M059J (cell line): ENCODE measurements at regions not wholly inside any gene's neighbourhood (a gene's known extent, or its start where the extent isn't known, plus 50 kb on each side); places are given as distances from the start of the nearest gene placed in this dataset.
"Not testable (repeated sequence)": the region's sequence is repeated elsewhere in the genome, so short reads cannot be mapped to it uniquely, and the experiment has no call there.

Source experiments
- DNase-seq: peaks from one replicate; pipeline ENCODE4 v3.0.0-alpha.2; 2012; ENCODE audit warnings: low read depth

DNA sequence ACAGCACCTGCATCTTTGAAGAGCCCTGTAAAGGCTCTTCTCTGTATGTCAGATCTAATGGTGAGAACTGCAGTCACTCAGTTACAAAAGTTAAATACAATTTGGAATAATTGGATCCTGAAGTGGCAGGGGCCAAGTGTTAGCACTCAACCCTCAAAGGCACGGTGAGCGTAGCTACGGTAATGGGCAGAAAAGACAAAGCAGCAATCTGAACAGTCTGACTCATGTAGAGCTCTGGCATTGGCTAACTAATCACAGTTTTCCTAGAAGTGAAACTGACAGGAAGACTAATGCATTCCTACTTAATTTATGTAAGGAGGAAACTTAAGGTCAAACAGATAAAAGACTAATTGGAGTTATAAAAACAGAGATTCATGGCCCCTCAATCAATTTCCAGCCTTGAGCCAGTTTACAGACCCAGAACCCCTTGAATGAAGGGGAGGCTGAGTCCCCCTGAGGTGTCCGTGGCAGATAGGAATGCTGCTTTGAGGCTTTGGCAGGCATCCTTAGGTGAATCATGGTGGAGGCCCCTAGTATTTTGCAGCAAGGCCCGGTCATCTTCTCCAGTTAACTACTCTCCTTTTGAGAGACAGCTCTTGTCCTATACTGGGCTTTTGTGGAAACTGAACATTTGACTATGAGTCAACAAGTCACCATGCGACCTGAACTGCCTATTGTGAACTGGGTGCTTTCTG is 450.7 kb downstream of the ZNF33B start:
- DNase-seq: not testable (repeated sequence)

DNA sequence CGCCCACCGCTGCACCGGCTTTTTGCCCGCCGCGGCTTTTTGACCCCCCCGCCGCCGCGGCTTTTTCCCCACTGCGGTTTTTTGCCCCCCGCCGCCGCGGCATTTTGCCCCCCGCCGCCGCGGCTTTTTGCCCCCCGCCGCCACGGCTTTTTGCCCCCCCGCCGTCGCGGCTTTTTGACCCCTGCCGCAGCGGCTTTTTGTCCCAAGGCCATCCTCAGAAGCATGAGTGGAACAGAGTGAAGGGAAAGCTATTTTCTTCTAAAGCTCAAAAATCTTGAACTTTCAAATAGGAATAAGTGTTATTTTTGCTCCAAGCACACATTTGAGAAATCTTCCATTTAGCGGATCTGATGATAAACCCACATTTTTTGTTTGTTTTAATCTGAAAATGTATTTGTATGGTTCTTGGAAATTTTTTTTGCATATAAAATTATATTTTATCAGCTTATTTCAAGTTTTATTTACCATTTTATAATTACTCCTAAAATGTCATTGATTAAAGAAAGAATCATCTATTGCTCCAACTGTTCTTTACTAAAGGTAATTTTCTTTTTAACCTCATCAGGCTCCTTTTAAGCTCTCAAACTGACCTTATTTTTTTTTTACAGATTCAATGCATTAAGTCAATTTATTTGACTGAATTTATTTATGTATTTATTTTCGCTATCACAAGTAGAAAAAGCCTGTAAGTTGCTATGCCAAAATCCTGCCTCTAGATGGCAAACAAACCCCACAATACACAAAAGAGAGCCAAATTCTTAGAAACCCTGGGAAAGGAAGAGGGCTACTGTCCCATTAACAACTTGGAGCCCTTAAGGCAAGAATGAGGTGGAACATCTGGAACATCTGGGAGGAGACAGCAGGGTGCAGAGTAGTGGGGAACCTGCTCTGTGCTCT is 460.3 kb downstream of the ZNF33B start:
- not testable (repeated sequence) for DNase-seq

DNA sequence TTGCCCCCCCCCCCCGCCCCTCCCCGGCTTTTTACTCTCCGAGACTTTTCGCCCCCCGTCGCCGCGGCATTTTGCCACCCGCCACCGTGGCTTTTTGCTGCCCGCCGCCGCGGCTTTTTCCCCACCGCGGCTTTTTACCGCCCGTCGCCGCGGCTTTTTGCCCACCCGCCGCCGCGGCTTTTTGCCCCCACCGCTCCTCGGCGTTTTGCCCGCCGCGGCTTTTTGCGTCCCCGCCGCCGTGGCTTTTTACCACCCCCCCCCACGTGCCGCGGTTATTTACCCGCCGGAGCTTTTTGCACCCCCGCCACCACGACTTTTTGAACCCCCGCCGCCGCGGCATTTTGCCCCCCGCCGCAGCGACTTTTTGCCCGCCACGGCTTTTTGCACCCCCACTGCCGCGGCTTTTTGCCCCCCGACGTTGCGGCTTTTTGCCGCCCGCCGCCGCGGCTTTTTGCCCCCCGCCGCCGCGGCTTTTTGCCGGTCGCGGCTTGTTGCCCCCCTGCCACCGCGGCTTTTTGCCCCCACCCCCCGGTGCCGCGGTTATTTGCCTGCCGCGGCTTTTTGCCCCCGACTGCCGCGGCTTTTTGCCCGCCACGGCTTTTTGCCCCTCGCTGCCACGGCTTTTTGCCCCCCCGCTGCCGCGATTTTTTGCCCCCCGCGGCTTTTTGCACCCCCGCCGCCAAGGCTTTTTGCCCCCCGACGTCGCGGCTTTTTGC is 461.1 kb downstream of the ZNF33B start:
- no peak for DNase-seq

DNA sequence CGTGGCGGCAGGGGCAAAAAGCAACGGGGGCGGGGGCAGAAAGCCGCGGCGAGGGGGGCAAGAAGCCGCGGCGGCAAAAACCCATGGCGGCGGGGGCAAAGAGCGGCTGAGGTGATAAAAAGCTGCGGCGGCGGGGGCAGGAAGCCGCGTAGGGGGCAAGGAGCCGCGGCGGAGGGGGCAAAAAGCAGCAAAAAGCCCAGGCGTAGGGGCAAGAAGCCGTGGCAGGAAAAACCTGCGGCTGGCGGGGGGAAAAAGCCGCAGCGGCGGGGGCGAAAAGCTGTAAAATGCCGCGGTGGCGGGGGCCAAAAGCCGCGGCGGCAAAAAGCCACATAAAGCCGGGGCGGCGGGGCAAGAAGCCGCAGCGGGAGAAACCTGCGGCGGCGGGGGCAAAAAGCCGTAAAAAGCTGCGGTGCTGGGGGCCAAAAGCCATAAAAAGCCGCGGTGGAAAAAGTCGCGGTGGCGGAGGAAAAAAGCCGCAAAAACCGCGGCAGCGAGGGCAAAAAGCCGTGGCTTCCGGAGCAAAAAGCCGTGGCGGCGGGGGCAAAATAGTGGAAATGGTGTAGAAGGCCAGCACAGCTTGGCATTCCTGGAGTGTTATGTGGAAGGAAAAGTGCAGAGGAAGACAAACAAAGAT is 487.8 kb downstream of the ZNF33B start:
- no peak for DNase-seq

GRCh38 chr10:42149722-42150427 is 488.5 kb downstream of the ZNF33B start:
- no peak for DNase-seq

GRCh38 chr10:42149027-42149700 is 489.2 kb downstream of the ZNF33B start:
- DNase-seq: no peak

GRCh38 chr10:42146165-42146564 is 492.2 kb downstream of the ZNF33B start:
- DNase-seq: not testable (repeated sequence)

GRCh38 chr10:42138023-42138422 is 500.3 kb downstream of the ZNF33B start:
- not testable (repeated sequence) for DNase-seq

- DNase-seq: no peak
These were observed 525.3 kb downstream of the ZNF33B start for GRCh38 chr10:42113158-42113450.

DNA sequence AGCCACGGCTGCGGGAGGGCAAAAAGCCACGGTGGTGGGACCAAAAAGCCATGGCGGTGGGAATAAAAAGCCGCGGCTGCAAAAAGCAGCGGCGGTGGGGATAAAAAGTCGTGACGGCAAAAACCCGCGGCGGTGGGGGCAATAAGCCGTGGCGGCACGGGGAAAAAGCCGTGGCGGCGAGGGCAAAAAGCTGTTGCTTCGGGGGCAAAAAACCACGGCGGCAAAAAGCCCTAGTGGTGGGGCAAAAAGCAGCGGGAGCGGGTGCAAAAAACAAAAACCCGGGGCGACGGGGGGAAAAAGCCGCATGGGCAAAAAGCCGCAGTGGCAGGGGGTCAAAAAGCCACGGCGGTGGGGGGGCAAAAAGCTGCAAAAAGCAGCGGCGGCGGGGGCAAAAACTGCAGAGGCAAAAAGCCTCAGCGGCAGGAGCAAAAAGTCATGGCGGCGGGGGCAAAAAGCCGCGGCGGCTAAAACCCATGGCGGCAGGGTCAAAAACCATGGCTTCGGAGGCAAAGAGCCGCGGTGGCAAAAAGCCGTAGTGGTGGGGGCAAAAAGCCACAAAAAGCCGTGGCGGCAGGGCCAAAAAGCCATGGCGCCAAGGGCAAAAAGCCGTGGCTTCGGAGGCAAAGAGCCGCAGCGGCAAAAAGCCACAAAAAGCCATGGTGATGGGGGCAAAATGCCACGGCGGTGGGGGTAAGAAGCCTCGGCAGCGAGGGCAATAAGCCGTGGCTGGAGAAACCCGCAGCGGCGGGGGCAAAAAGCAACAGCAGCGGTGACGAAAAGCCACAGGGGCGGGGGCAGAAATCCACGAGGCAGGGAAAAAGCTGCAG is 525.8 kb downstream of the ZNF33B start:
- no peak for DNase-seq

DNA sequence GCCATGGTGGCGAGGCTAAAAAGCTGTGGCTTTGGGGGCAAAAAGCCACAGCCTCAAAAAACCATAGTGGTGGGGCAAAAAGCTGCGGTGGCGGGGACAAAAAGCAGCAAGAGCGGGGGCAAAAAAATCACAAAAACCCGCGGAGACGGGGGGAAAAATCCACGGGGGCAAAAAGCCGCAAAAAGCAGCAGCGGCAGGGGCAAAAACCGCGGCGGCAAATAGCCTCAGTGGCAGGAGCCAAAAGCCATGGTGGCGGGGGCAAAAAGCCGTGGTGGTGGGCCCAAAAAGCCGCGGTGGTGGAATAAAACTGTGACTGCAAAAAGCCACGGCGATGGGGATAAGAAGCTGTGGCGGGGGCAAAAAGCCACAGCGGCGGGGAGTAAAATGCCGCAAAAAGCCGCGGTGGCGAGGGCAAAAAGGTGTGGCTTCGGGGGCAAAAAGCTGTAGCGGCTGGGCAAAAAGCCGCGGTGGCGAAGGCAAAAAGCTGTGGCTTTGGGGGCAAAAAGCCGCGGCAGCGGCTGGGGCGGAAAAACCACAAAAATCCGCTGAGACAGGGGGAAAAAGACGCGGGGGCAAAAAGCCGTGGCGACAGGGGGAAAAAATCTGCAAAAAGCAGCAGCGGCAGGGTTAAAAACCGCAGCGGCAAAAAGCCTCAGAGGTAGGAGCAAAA is 526.6 kb downstream of the ZNF33B start:
- no peak for DNase-seq

GRCh38 chr10:42111076-42111475 is 527.3 kb downstream of the ZNF33B start:
- no peak for DNase-seq
